WTC11 (cell line): ENCODE measurements at regions not wholly inside any gene's neighbourhood (a gene's known extent, or its start where the extent isn't known, plus 50 kb on each side); places are given as distances from the start of the nearest gene placed in this dataset.
A peak's percentile ranks its signal among the peaks of the same experiment; 100 is the strongest.

ENCODE experiments used
- ATAC-seq: fragments of 200-7000 bp; cut with Tn5 transposase; 2 replicates; pipeline ENCODE4 v1.10.0; 2021; ENCODE audit warnings: mild to moderate bottlenecking, moderate library complexity
- CTCF ChIA-PET: fragments of 300-600 bp; sonication (Branson Sonifier 250); formaldehyde crosslinking; loops from one replicate; lab custom pipeline; 2021; ENCODE audit warnings: antibody characterized with exemption; lab: Charles Lee
- POLR2A ChIA-PET: fragments of 350-600 bp; sonication (Branson Sonifier 250); formaldehyde crosslinking; loops from one replicate; lab custom pipeline; 2021; ENCODE audit warnings: antibody characterized with exemption; lab: Charles Lee
- DNase-seq: peaks from one replicate; pipeline ENCODE4 v3.0.0; 2021; ENCODE audit warnings: low spot score
- H3K27ac Mint-ChIP-seq: 2 replicates; pipeline ENCODE4 v1.8.0; 2021; ENCODE audit warnings: mixed read lengths
- H3K27me3 Mint-ChIP-seq: 2 replicates; pipeline ENCODE4 v1.8.0; 2021; ENCODE audit warnings: low read depth, mild to moderate bottlenecking, moderate library complexity, mixed read lengths
- H3K36me3 Mint-ChIP-seq: 2 replicates; pipeline ENCODE4 v1.8.0; 2021; ENCODE audit warnings: mixed read lengths
- H3K4me1 Mint-ChIP-seq: 2 replicates; pipeline ENCODE4 v1.8.0; 2022; ENCODE audit warnings: mixed read lengths
- H3K4me3 Mint-ChIP-seq: 2 replicates; pipeline ENCODE4 v1.8.0; 2021; ENCODE audit warnings: mild to moderate bottlenecking, moderate library complexity, mixed read lengths
- H3K9me3 Mint-ChIP-seq: 2 replicates; pipeline ENCODE4 v1.8.0; 2021; ENCODE audit warnings: mixed read lengths
- ATF1 ChIP-seq: sonication (generic); formaldehyde crosslinking; IDR thresholded peaks from 2 replicates; pipeline ENCODE4 v1.8.1; 2023; ENCODE audit warnings: mild to moderate bottlenecking, moderate library complexity, missing genetic modification reagents
- CBFB ChIP-seq: sonication (generic); formaldehyde crosslinking; IDR thresholded peaks from 2 replicates; pipeline ENCODE4 v1.8.1; 2022; ENCODE audit warnings: mild to moderate bottlenecking, low read depth, missing genetic modification reagents
- CREB1 ChIP-seq: sonication (generic); formaldehyde crosslinking; IDR thresholded peaks from 2 replicates; pipeline ENCODE4 v1.8.0; 2023; ENCODE audit warnings: mild to moderate bottlenecking, missing genetic modification reagents
- FOXK1 ChIP-seq: sonication (generic); formaldehyde crosslinking; IDR thresholded peaks from 2 replicates; pipeline ENCODE4 v1.8.0; 2022; ENCODE audit warnings: mild to moderate bottlenecking, moderate library complexity, missing genetic modification reagents
- GABPB1 ChIP-seq: sonication (generic); formaldehyde crosslinking; IDR thresholded peaks from 2 replicates; pipeline ENCODE4 v1.8.1; 2023; ENCODE audit warnings: mild to moderate bottlenecking, missing genetic modification reagents
- NR2C2 ChIP-seq: sonication (generic); formaldehyde crosslinking; IDR thresholded peaks from 2 replicates; pipeline ENCODE4 v1.8.0; 2022; ENCODE audit warnings: mild to moderate bottlenecking, missing genetic modification reagents
- OVOL2 ChIP-seq: fragments of 250-450 bp; sonication (Bioruptor Pico); IDR thresholded peaks from 2 replicates; pipeline ENCODE4 v1.9.0; 2021; ENCODE audit warnings: mild to moderate bottlenecking, borderline replicate concordance
- PRRX2 ChIP-seq: fragments of 250-450 bp; sonication (Bioruptor Pico); IDR thresholded peaks from 2 replicates; pipeline ENCODE4 v1.8.0; 2021; ENCODE audit warnings: mild to moderate bottlenecking
- SMAD4 ChIP-seq: sonication (generic); formaldehyde crosslinking; IDR thresholded peaks from 2 replicates; pipeline ENCODE4 v1.8.0; 2022; ENCODE audit warnings: mild to moderate bottlenecking, missing genetic modification reagents
- TEAD4 ChIP-seq: sonication (generic); formaldehyde crosslinking; IDR thresholded peaks from 2 replicates; pipeline ENCODE4 v1.8.0; 2022; ENCODE audit warnings: mild to moderate bottlenecking, missing genetic modification reagents
- ZNF219 ChIP-seq: sonication (generic); formaldehyde crosslinking; IDR thresholded peaks from 2 replicates; pipeline ENCODE4 v1.8.0; 2023; ENCODE audit warnings: missing genetic modification reagents, mild to moderate bottlenecking, borderline replicate concordance
- ZNF423 ChIP-seq: fragments of 250-450 bp; sonication (Bioruptor Pico); IDR thresholded peaks from 2 replicates; pipeline ENCODE4 v2.1.2; 2022; ENCODE audit warnings: mild to moderate bottlenecking, moderate library complexity
- TF ChIP-seq, protein P1 (sequence below): fragments of 250-450 bp; sonication (Bioruptor Pico); conservative IDR thresholded peaks from 2 replicates; pipeline ENCODE4 v1.9.0; 2021; ENCODE audit warnings: mild to moderate bottlenecking
- TF ChIP-seq, protein P2 (sequence below): sonication (generic); formaldehyde crosslinking; IDR thresholded peaks from 2 replicates; pipeline ENCODE4 v1.8.1; 2023; ENCODE audit warnings: mild to moderate bottlenecking, missing genetic modification reagents, moderate library complexity
- TF ChIP-seq, protein P3 (sequence below): sonication (generic); formaldehyde crosslinking; IDR thresholded peaks from 2 replicates; pipeline ENCODE4 v1.8.1; 2022; ENCODE audit warnings: missing genetic modification reagents, borderline replicate concordance
- TF ChIP-seq, protein P4 (sequence below): sonication (generic); formaldehyde crosslinking; IDR thresholded peaks from 2 replicates; pipeline ENCODE4 v1.8.0; 2022; ENCODE audit warnings: mild to moderate bottlenecking, missing genetic modification reagents
- TF ChIP-seq, protein P5 (sequence below): sonication (generic); formaldehyde crosslinking; conservative IDR thresholded peaks from 2 replicates; pipeline ENCODE4 v1.8.1; 2023; ENCODE audit warnings: mild to moderate bottlenecking, low read depth, missing genetic modification reagents, moderate library complexity
- TF ChIP-seq, protein P6 (sequence below): fragments of 200-600 bp; IDR thresholded peaks from 2 replicates; pipeline ENCODE4 v1.8.0; 2022; ENCODE audit warnings: antibody characterized with exemption
- TF ChIP-seq, protein P7 (sequence below): fragments of 250-450 bp; sonication (Bioruptor Pico); IDR thresholded peaks from 2 replicates; pipeline ENCODE4 v1.8.0; 2021; ENCODE audit warnings: mild to moderate bottlenecking

DNA sequence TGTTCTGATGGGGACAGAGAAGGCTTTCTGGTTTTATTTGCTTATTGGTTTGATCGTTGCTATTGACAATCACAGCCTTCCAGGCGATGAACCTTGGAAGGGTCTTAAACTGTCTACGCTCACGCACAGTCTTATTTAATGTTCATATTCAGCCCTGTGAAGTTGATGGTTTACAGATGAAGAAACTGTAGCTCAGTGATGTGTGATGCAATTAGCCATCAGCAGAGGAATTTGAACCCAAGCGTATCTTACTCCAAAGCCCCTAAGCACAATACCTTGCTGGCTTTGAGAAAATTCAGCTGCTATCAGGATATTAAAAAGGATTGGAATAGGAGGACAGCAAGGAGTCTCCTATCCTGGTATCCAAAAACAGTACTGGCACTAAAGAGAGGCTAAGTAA, 77.1 kb upstream of the CALM2 start:
- H3K4me1 Mint-ChIP-seq: peaks cover 21% of the 10 kb centered on the region
- ATAC-seq (no peak), DNase-seq (no peak)
- no peaks in the 10 kb centered on the region for H3K36me3 Mint-ChIP-seq
- H3K27me3 Mint-ChIP-seq: no peaks in the 10 kb centered on the region
- no peak overlapping the region for H3K4me3 Mint-ChIP-seq
- ChIA-PET POLR2A (interaction anchor here (0.7 kb wide), 1 partner anchor 209 kb away, joined by 3 read pairs; no protein-coding TSS in a partner anchor), CTCF (interaction anchor here (0.6 to 1.4 kb wide), 2 partner anchors 11 to 59 kb away, joined by 3 to 13 read pairs; no protein-coding TSS in a partner anchor)
- TF ChIP-seq GABPB1 (CRISPR knock-in tag): peak; percentile 60; the same call in 1 of the 2 replicates
- TF ChIP-seq ZNF423 (CRISPR knock-in tag): no peak
- no peaks in the 10 kb centered on the region for H3K9me3 Mint-ChIP-seq
- no peak overlapping the region for H3K27ac Mint-ChIP-seq

DNA sequence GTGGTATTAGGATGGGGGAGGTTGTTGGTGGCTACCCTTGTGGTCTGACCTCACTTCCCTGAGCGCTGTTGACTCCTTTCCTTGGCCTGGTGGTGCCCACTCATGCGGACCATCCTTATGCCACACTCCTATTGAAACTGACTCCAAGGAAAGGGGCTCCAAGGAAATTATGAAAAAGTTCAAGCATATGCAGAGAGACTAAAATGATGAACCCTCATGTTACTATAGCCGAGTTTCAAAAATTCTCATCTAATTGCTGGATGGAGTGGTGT, 75.0 kb upstream of the CALM2 start:
- TF ChIP-seq ATF1 (CRISPR knock-in tag) (no peak), TEAD4 (CRISPR knock-in tag) (no peak), CBFB (CRISPR knock-in tag) (no peak), NR2C2 (CRISPR knock-in tag) (no peak), ZNF219 (CRISPR knock-in tag) (no peak), FOXK1 (CRISPR knock-in tag) (no peak), CREB1 (no peak), SMAD4 (no peak), PRRX2 (CRISPR knock-in tag) (no peak), OVOL2 (no peak)
- TF ChIP-seq, protein P1, sequence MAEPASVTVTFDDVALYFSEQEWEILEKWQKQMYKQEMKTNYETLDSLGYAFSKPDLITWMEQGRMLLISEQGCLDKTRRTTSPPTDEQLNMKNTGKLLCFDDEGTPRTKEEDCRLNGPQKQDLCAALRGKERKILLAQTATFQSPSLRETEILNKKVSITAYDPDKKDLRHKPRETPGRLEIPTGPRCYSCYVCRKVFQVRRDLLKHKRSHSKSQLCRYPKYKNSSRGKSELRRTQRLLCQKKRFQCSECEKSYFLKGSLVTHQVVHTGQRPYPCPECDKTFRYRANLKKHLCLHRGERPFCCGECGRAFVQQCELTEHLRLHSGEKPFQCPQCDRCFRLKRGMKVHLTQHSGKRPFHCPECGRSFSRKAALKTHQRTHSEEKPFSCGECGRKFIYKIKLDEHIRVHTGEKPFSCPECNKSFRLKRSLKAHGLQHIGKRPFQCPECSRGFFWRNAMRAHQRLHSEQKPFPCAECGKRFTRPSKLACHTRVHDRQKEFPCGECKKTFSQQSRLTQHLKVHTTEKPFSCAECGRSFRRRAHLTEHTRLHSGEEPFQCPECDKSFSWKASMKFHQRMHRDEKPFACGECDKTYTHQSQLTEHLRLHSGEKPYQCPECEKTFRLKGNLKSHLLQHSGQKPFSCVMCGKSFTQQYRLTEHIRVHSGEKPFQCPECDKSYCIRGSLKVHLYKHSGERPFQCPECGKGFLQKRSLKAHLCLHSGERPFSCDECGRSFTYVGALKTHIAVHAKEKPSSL (CRISPR knock-in tag): no peak
- TF ChIP-seq, protein P2, sequence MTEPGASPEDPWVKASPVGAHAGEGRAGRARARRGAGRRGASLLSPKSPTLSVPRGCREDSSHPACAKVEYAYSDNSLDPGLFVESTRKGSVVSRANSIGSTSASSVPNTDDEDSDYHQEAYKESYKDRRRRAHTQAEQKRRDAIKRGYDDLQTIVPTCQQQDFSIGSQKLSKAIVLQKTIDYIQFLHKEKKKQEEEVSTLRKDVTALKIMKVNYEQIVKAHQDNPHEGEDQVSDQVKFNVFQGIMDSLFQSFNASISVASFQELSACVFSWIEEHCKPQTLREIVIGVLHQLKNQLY (CRISPR knock-in tag): no peak
- TF ChIP-seq, protein P3, sequence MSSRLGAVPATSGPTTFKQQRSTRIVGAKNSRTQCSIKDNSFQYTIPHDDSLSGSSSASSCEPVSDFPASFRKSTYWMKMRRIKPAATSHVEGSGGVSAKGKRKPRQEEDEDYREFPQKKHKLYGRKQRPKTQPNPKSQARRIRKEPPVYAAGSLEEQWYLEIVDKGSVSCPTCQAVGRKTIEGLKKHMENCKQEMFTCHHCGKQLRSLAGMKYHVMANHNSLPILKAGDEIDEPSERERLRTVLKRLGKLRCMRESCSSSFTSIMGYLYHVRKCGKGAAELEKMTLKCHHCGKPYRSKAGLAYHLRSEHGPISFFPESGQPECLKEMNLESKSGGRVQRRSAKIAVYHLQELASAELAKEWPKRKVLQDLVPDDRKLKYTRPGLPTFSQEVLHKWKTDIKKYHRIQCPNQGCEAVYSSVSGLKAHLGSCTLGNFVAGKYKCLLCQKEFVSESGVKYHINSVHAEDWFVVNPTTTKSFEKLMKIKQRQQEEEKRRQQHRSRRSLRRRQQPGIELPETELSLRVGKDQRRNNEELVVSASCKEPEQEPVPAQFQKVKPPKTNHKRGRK: no peak
- TF ChIP-seq, protein P4, sequence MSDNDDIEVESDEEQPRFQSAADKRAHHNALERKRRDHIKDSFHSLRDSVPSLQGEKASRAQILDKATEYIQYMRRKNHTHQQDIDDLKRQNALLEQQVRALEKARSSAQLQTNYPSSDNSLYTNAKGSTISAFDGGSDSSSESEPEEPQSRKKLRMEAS: no peak
- TF ChIP-seq, protein P5, sequence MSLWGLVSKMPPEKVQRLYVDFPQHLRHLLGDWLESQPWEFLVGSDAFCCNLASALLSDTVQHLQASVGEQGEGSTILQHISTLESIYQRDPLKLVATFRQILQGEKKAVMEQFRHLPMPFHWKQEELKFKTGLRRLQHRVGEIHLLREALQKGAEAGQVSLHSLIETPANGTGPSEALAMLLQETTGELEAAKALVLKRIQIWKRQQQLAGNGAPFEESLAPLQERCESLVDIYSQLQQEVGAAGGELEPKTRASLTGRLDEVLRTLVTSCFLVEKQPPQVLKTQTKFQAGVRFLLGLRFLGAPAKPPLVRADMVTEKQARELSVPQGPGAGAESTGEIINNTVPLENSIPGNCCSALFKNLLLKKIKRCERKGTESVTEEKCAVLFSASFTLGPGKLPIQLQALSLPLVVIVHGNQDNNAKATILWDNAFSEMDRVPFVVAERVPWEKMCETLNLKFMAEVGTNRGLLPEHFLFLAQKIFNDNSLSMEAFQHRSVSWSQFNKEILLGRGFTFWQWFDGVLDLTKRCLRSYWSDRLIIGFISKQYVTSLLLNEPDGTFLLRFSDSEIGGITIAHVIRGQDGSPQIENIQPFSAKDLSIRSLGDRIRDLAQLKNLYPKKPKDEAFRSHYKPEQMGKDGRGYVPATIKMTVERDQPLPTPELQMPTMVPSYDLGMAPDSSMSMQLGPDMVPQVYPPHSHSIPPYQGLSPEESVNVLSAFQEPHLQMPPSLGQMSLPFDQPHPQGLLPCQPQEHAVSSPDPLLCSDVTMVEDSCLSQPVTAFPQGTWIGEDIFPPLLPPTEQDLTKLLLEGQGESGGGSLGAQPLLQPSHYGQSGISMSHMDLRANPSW (CRISPR knock-in tag): no peak
- TF ChIP-seq, protein P6, sequence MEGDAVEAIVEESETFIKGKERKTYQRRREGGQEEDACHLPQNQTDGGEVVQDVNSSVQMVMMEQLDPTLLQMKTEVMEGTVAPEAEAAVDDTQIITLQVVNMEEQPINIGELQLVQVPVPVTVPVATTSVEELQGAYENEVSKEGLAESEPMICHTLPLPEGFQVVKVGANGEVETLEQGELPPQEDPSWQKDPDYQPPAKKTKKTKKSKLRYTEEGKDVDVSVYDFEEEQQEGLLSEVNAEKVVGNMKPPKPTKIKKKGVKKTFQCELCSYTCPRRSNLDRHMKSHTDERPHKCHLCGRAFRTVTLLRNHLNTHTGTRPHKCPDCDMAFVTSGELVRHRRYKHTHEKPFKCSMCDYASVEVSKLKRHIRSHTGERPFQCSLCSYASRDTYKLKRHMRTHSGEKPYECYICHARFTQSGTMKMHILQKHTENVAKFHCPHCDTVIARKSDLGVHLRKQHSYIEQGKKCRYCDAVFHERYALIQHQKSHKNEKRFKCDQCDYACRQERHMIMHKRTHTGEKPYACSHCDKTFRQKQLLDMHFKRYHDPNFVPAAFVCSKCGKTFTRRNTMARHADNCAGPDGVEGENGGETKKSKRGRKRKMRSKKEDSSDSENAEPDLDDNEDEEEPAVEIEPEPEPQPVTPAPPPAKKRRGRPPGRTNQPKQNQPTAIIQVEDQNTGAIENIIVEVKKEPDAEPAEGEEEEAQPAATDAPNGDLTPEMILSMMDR: no peak
- TF ChIP-seq, protein P7, sequence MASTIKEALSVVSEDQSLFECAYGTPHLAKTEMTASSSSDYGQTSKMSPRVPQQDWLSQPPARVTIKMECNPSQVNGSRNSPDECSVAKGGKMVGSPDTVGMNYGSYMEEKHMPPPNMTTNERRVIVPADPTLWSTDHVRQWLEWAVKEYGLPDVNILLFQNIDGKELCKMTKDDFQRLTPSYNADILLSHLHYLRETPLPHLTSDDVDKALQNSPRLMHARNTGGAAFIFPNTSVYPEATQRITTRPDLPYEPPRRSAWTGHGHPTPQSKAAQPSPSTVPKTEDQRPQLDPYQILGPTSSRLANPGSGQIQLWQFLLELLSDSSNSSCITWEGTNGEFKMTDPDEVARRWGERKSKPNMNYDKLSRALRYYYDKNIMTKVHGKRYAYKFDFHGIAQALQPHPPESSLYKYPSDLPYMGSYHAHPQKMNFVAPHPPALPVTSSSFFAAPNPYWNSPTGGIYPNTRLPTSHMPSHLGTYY (CRISPR knock-in tag): no peak
- Mint-ChIP-seq H3K9me3 (no peaks in the 10 kb centered on the region), H3K4me3 (no peak overlapping the region), H3K4me1 (peaks cover 14% of the 10 kb centered on the region), H3K27ac (no peak overlapping the region), H3K27me3 (no peaks in the 10 kb centered on the region; the same call in 1 of the 2 replicates), H3K36me3 (no peaks in the 10 kb centered on the region)
- ATAC-seq: no peak
- POLR2A ChIA-PET: no interaction called here
- CTCF ChIA-PET: no interaction called here
- DNase-seq: no peak
